H1 (cell line): ENCODE measurements at regions not wholly inside any gene's neighbourhood (a gene's known extent, or its start where the extent isn't known, plus 50 kb on each side); places are given as distances from the start of the nearest gene placed in this dataset.

Experiments used
- CTCF ChIA-PET: fragments of 300-600 bp; sonication (Branson Sonifier 250); formaldehyde crosslinking; loops from one replicate; lab custom pipeline; 2021; ENCODE audit not compliant: partially characterized antibody; lab: Charles Lee
- POLR2A ChIA-PET: fragments of 300-600 bp; sonication (Branson Sonifier 250); formaldehyde crosslinking; loops from one replicate; lab custom pipeline; 2021; ENCODE audit warnings: inconsistent platforms; ENCODE audit not compliant: partially characterized antibody; lab: Charles Lee
- DNase-seq, 2 experiments: peaks; one replicate each; pipeline versions ENCODE4 v3.0.0 to v3.0.0-alpha.2; 2010 to 2022; ENCODE audit warnings: low spot score in 2 of 2, low read depth in 1 of 2, mixed read lengths in 1 of 2
- FAIRE-seq: peaks from 2 replicates; lab custom pipeline; 2011; peaks lifted over from hg19 to GRCh38; lab: Jason Lieb, UNC
- H2AFZ ChIP-seq: 2 replicates; pipeline ENCODE4 v1.8.1; 2012; ENCODE audit warnings: low read length, inconsistent platforms
- H2AK5ac ChIP-seq: 2 replicates; pipeline ENCODE4 v1.6.1; 2013; ENCODE audit warnings: low read depth, low read length
- H2BK120ac ChIP-seq: replicated peaks from 2 replicates; pipeline ENCODE3; 2013; ENCODE audit warnings: low read depth, low read length, inconsistent platforms
- H2BK12ac ChIP-seq: 2 replicates; pipeline ENCODE4 v1.6.1; 2013; ENCODE audit warnings: low read depth, low read length
- H2BK15ac ChIP-seq: 2 replicates; pipeline ENCODE4 v1.6.1; 2013; ENCODE audit warnings: low read length
- H2BK20ac ChIP-seq: 2 replicates; pipeline ENCODE4 v1.6.1; 2013; ENCODE audit warnings: low read length
- H2BK5ac ChIP-seq: 2 replicates; pipeline ENCODE4 v1.6.1; 2013; ENCODE audit warnings: low read depth, low read length
- H3K14ac ChIP-seq: 2 replicates; pipeline ENCODE4 v1.6.1; 2013; ENCODE audit warnings: inconsistent platforms; ENCODE audit not compliant: insufficient read length
- H3K18ac ChIP-seq: 2 replicates; pipeline ENCODE4 v1.6.1; 2013; ENCODE audit warnings: low read length; ENCODE audit errors: extremely low read depth
- H3K23ac ChIP-seq: 2 replicates; pipeline ENCODE4 v1.6.1; 2013; ENCODE audit warnings: inconsistent platforms; ENCODE audit not compliant: insufficient read length
- H3K23me2 ChIP-seq: 2 replicates; pipeline ENCODE4 v1.6.1; 2013; ENCODE audit warnings: low read depth, low read length
- H3K27ac ChIP-seq: 2 replicates; pipeline ENCODE4 v1.6.1; 2011; ENCODE audit warnings: low read depth, low read length, inconsistent platforms
- H3K27me3 ChIP-seq, 4 experiments: replicated peaks in 1 of 4; 1 replicate in 1 of 4; 2 replicates in 3 of 4; pipeline versions ENCODE4 v1.6.1 to v1.8.1; 2011 to 2013; ENCODE audit warnings: low read length in 3 of 4, mild to moderate bottlenecking in 3 of 4, inconsistent platforms in 2 of 4, mixed read lengths in 2 of 4, moderate library complexity in 1 of 4; ENCODE audit not compliant: control insufficient read depth in 3 of 4, insufficient read depth in 3 of 4; ENCODE audit errors: extremely low read depth in 1 of 4
- H3K36me3 ChIP-seq, 4 experiments: 2 replicates each; pipeline versions ENCODE4 v1.6.1 to v1.8.1; 2011 to 2013; ENCODE audit warnings: mild to moderate bottlenecking in 4 of 4, low read length in 3 of 4, moderate library complexity in 2 of 4, control low read depth in 1 of 4, inconsistent platforms in 1 of 4; ENCODE audit not compliant: insufficient read depth in 4 of 4, control insufficient read depth in 2 of 4
- H3K4ac ChIP-seq: replicated peaks from 2 replicates; pipeline ENCODE3; 2013; ENCODE audit warnings: low read length, low read depth, mixed read lengths, inconsistent platforms; ENCODE audit not compliant: insufficient read length
- H3K4me1 ChIP-seq, 4 experiments: replicated peaks in 1 of 4; 1 replicate in 1 of 4; 2 replicates in 3 of 4; pipeline versions ENCODE4 v1.6.1 to v1.8.1; 2011 to 2013; ENCODE audit warnings: low read length in 3 of 4, inconsistent platforms in 2 of 4, mixed read lengths in 1 of 4; ENCODE audit not compliant: insufficient read depth in 4 of 4, control insufficient read depth in 3 of 4
- H3K4me2 ChIP-seq, 2 experiments: 2 replicates each; pipeline versions ENCODE4 v1.6.1 to v1.8.1; 2011 to 2013; ENCODE audit warnings: low read depth in 2 of 2, low read length in 2 of 2, control low read depth in 1 of 2, inconsistent platforms in 1 of 2, mild to moderate bottlenecking in 1 of 2; ENCODE audit not compliant: insufficient read depth in 1 of 2
- H3K4me3 ChIP-seq, 4 experiments: fragments of 200-600, 300-600 bp in 1 of 4; sonication (generic), shearing (Covaris generic), sonication (Bioruptor Twin) in 1 of 4; 2 replicates each; pipeline versions ENCODE4 v1.5.1 to v1.8.1; 2011 to 2016; ENCODE audit warnings: low read length in 4 of 4, low read depth in 3 of 4, control low read depth in 2 of 4, inconsistent platforms in 2 of 4, mild to moderate bottlenecking in 2 of 4, mixed read lengths in 1 of 4, moderate library complexity in 1 of 4; ENCODE audit not compliant: insufficient read depth in 2 of 4; ENCODE audit errors: extremely low read depth in 1 of 4
- H3K56ac ChIP-seq: replicated peaks from 2 replicates; pipeline ENCODE3; 2013; ENCODE audit warnings: low read depth, mild to moderate bottlenecking, mixed read lengths, low read length, inconsistent platforms; ENCODE audit not compliant: insufficient read length
- H3K79me1 ChIP-seq: 2 replicates; pipeline ENCODE4 v1.6.1; 2013; ENCODE audit warnings: low read depth, low read length, control low read depth
- H3K79me2 ChIP-seq, 2 experiments: 2 replicates each; pipeline versions ENCODE4 v1.6.1 to v1.8.1; 2012 to 2013; ENCODE audit warnings: low read length in 2 of 2, mild to moderate bottlenecking in 2 of 2, inconsistent platforms in 1 of 2; ENCODE audit not compliant: insufficient read depth in 2 of 2, control insufficient read depth in 1 of 2
- H3K9ac ChIP-seq, 4 experiments: replicated peaks in 1 of 4; 1 replicate in 1 of 4; 2 replicates in 3 of 4; pipeline versions ENCODE4 v1.6.1 to v1.8.1; 2011 to 2013; ENCODE audit warnings: low read depth in 3 of 4, low read length in 3 of 4, control low read depth in 2 of 4, mild to moderate bottlenecking in 2 of 4, moderate library complexity in 2 of 4, inconsistent platforms in 1 of 4; ENCODE audit errors: extremely low read depth in 1 of 4
- H3K9me3 ChIP-seq, 2 experiments: 2 replicates each; pipeline versions ENCODE4 v1.6.1 to v1.8.1; 2012 to 2013; ENCODE audit warnings: mild to moderate bottlenecking in 2 of 2, moderate library complexity in 2 of 2, control low read depth in 1 of 2, inconsistent platforms in 1 of 2, low read depth in 1 of 2, low read length in 1 of 2, mixed read lengths in 1 of 2; ENCODE audit not compliant: insufficient read depth in 2 of 2
- H4K20me1 ChIP-seq, 2 experiments: replicated peaks in 1 of 2; 2 replicates each; pipeline versions ENCODE3 to v1.8.1; 2011 to 2013; ENCODE audit warnings: inconsistent platforms in 2 of 2, low read length in 2 of 2, mild to moderate bottlenecking in 1 of 2; ENCODE audit not compliant: insufficient read depth in 2 of 2, control insufficient read depth in 1 of 2
- H4K5ac ChIP-seq: 2 replicates; pipeline ENCODE4 v1.6.1; 2013; ENCODE audit warnings: low read length, low read depth, mixed read lengths, inconsistent platforms; ENCODE audit not compliant: insufficient read length
- H4K8ac ChIP-seq: 2 replicates; pipeline ENCODE4 v1.8.0; 2013; ENCODE audit warnings: mild to moderate bottlenecking, moderate library complexity, low read length, inconsistent platforms; ENCODE audit not compliant: insufficient read depth; ENCODE audit errors: extremely low read depth
- H4K91ac ChIP-seq: replicated peaks from 2 replicates; pipeline ENCODE3; 2013; ENCODE audit warnings: low read length, mixed read lengths, inconsistent platforms; ENCODE audit not compliant: insufficient read length
- MAX ChIP-seq: IDR thresholded peaks from 2 replicates; pipeline ENCODE4 v1.6.1; 2012; ENCODE audit warnings: inconsistent platforms
- TEAD4 ChIP-seq: IDR thresholded peaks from 2 replicates; pipeline ENCODE4 v1.6.1; 2012; ENCODE audit warnings: low read depth, low read length, inconsistent platforms, mixed read lengths
- ZNF274 ChIP-seq: IDR thresholded peaks from 2 replicates; pipeline ENCODE4 v1.7.0; 2012; ENCODE audit warnings: low read length, borderline replicate concordance; ENCODE audit errors: extremely low read depth
- WGBS, 2 experiments: shearing (Covaris generic) in 1 of 2; methylation state at CpG; one replicate each; pipeline versions ENCODE4 v1.1.6 to v1.1.7; 2013 to 2015; ENCODE audit warnings: low lambda C conversion rate in 2 of 2, mixed read lengths in 2 of 2, inconsistent platforms in 1 of 2, low coverage in 1 of 2, missing lambda C conversion rate in 1 of 2; ENCODE audit not compliant: insufficient replicate concordance in 2 of 2, insufficient coverage in 1 of 2, insufficient read length in 1 of 2; ENCODE audit errors: extremely low coverage in 1 of 2, missing lambda C conversion rate in 1 of 2; 5-methylcytosine and 5-hydroxymethylcytosine counted together

GRCh38 chr10:65149878-65150277 is 1628.7 kb downstream of the REEP3 start:
- Histone ChIP-seq H4K20me1 (no peaks in the 10 kb centered on the region), H3K23me2 (no peaks in the 10 kb centered on the region), H3K79me2 (no peaks in the 10 kb centered on the region), H3K23ac (no peak overlapping the region), H3K18ac (no peak overlapping the region), H3K4me3 (no peak overlapping the region), H2BK20ac (no peak overlapping the region), H2AFZ (no peak overlapping the region), H2BK12ac (no peak overlapping the region), H2AK5ac (no peak overlapping the region), H3K79me1 (no peaks in the 10 kb centered on the region), H3K4me2 (no peak overlapping the region), H3K9me3 (no peaks in the 10 kb centered on the region), H2BK120ac (no peak overlapping the region), H3K4me1 (no peaks in the 10 kb centered on the region), H2BK15ac (no peak overlapping the region), H4K5ac (no peak overlapping the region), H2BK5ac (no peak overlapping the region), H3K27me3 (no peaks in the 10 kb centered on the region), H4K8ac (no peak overlapping the region), H3K14ac (no peak overlapping the region), H3K27ac (no peak overlapping the region), H3K4ac (no peak overlapping the region), H3K36me3 (no peaks in the 10 kb centered on the region), H3K9ac (no peak overlapping the region), H3K56ac (no peak overlapping the region), H4K91ac (no peak overlapping the region)
- no peak for DNase-seq
- CTCF ChIA-PET, result no interaction called here
- POLR2A ChIA-PET, result no interaction called here
- FAIRE-seq, result no peak
- WGBS, 2 experiments, result 92% methylated on average over 1 of the region's 1 CpG; no CpG with 5 or more reads in 1 of the 2 experiments
- TF ChIP-seq TEAD4, result no peak
- TF ChIP-seq MAX, result no peak
- TF ChIP-seq ZNF274, result no peak
